ENCODE measurements at regions not wholly inside any gene's neighbourhood (a gene's known extent, or its start where the extent isn't known, plus 50 kb on each side); places are given as distances from the start of the nearest gene placed in this dataset.
"Not testable (repeated sequence)": the region's sequence is repeated elsewhere in the genome, so short reads cannot be mapped to it uniquely, and the experiment has no call there.

DNA sequence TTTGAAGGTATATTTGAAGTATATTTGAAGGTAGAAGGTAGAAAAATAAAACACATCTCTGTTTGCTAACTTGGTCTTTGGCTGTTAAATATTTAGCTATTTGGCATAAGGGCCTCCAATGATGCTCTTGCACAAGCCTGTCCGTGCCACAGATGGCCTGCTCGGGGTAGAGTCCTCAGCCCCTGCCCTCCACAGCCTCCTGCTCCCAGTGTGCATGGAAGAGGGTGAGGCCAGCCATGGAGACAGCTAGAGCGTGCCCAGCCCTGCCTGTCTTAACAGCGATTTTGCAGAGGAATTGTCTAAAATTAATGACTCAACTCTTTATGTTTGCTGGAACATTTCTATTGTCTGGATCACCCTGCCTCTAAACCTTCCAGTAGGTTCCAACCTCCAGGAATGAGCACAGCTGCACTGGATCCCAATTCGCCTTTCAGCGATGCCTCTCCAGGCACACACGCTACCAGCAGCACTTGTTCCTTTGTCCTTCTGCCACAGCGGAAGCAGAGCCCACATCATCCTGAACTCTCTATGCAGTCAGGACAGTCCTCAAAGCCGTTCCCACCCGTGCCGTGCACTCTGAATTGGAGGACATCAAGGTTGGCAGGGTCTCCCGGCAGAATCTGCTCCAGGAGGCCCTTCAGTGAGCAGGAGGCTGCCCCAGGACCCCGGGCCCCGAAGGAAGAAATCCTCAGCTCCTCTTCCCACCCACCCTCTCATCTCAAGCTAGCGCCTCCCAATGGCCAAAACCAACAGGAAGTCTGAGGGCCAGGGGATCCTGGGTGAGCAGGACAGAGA lies 254.0 kb upstream of the IRX1 start:
- no peak for DNase-seq (ENCODE audit: low read depth in 2 of 2)

DNA sequence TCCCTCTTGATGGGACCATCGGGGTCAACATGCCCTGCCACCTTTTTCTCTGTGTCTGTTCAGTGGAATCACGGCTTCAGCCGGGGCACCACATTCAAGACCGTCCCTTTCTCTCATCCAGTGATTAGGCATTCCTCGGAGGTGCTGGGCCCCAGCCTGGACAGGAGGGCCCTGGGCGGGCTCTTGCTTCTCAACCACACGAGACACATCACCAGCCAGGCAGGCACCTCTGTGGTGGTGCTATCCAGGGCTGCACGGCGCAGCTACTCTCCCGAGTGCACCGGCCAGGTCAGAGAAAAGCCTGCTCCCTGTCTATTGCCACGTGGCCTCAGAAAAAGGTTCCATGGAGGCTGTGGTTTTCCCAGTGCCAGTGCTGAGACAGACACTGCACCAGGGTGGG lies 255.2 kb upstream of the IRX1 start:
- no peak for DNase-seq (ENCODE audit: low read depth in 2 of 2)

DNA sequence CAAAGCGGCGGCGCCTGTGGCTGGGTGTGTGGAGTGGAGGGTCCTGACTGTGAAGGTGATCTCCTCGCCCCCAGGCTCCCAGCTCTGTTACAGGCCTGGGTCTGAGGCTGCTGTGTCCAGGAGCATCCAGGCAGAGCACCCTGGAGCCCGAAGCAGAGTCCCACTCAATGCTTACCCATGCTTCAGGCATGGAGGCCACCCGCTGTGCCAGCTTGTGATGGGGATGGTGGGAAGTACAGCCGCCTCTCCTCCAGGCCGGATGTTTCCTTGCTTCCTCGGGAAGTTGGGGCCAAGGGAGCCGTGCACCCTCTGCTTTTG lies 255.9 kb upstream of the IRX1 start:
- no peak for DNase-seq (ENCODE audit: low read depth in 2 of 2)

DNA sequence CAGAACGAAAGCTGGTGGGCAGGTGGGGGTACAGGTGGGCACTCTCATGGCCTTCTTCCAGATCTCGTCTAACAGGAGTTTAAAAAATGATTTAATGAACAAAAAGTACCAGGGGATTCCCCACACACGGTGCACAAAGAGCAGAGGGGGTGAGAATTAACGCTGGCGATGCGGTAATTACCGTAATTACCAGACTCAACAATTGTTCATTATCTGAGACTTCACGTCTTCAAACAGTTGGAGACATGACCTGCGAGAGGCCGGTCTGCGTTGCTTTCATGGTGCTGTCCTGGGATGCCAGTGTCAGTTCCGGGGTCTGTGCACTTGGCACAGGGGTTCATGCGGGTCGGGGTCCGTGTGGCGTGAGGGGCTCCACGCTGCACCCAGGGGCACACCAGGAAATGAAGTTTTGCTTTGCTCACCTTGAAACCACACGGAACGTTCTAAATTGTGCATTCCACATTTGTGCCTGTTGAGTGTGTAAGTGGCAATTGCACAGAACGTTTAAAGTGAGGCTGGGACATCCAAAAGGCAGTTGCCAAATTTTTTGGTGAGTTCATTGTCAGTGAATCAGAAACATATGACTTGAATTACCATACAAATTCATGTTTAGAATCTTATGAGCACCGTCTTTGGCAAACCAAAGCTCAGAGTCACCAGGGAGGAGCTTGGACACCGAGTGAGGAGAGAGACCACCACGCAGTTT lies 256.4 kb upstream of the IRX1 start:
- no peak for DNase-seq (ENCODE audit: low read depth in 2 of 2)

DNA sequence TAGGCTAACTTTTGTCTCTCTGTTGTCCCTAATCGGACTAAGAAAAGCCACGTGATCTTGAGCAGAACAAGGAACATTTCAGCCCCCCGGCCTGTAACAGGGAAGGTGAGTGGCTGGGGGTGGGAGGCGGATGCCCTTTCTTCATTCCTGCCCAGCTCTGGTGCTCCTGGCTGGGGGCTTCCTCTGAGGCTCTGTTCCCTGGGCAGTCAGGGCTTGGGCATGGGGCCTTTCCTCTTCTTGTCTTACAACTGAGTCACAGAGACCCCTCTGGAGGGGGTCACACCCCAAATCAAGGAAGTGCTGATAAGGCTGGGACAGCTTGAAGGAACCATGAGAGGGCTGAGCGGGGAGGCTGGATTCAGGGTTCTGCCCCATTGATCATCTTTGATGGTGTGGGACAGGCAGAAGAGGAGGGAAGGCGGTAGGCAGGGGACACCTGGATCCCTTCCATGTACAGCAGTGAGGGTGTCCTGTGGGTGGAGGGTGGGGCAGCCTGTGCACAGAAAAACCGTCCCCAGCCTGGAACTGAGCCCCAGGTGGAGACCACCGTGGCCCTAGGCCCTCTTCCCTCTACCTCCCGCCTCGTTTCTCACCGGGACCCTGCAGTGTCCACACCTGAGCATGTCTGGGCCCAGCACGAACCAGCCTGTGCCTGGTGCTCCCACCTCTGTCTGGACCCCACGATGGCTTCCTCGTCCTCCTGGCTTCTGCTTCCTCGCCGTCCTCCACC lies 257.7 kb upstream of the IRX1 start:
- no peak for DNase-seq (ENCODE audit: low read depth in 2 of 2)

DNA sequence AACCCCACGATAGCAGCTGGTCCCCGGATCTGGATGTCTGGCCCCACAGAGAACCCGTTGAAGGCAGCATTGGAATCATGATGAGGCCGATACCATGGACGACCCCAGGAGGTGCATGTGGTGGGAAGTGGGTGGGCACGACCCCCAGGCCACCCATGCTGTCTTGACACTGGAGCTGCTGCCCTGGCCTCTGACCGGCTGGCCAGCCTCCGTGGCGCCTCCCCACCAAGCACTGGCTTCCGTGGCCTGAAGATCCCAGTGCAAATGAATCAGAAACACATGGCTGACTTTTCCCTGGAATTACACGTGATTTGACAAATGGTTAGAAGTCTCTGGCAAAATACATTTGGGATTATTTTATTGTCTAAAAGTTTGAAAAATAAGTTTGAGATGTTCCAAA lies 259.0 kb upstream of the IRX1 start:
- no peak for DNase-seq (ENCODE audit: low read depth in 2 of 2)

DNA sequence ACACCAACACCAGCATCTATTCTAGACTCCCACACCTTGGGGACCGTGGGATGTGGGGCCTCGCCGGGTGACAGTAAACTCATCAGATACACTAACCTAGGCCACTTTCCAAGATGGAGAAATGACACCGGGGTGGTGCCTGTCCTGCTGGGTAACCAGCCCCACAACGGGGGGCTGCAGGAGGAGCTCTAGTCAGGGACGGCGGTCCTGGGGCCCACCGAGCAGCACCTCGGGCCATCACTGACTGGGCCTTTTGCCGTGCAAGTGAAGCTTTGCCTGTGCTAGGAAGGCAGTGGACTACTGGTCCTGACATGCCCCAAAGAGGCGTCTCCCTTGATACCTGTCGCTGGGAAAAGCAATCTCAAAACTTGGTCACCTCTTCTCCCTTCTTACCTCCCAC lies 260.3 kb upstream of the IRX1 start:
- DNase-seq (ENCODE audit: low read depth in 2 of 2) = no peak

DNA sequence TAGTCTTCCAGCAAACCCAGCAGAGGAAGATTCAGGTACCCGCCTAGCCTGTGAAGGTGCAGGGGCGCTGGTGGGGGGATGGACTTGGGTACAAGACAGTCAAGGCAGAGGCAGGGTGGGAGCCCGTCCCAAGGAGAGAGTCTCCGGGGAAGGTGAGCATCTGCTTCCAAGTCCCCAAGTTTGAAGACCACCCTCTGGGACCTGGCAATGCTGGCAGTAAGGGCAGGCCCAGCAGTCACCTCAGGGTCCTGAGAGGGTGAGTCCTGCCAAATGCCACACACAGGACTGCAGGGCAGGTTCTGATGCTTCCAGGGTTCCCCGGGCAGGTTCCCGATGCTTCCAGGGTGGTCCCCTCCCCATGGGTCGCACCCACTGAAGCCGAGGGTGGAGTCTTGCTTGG lies 261.8 kb upstream of the IRX1 start:
- no peak for DNase-seq (ENCODE audit: low read depth in 2 of 2)

DNA sequence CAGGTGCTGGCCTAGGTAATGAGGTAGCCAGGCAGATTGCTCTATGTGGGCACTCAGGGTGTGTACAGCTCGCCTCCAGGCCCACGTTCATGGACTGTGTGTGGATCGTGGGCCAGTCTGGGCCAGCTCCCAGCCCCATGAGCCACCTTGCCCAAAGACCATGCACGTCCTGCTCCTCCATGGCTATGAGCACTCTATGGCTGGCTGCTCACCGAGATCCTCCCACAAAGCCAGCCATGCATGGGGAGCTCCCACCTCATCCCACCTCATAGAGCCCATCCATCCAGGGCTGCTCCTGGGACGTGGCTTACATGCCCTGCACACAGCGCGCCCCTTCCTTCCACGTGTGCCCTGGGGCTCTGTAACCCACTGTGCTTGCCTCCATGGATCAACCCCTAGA lies 262.5 kb upstream of the IRX1 start:
- DNase-seq (ENCODE audit: low read depth in 2 of 2) = no peak

DNA sequence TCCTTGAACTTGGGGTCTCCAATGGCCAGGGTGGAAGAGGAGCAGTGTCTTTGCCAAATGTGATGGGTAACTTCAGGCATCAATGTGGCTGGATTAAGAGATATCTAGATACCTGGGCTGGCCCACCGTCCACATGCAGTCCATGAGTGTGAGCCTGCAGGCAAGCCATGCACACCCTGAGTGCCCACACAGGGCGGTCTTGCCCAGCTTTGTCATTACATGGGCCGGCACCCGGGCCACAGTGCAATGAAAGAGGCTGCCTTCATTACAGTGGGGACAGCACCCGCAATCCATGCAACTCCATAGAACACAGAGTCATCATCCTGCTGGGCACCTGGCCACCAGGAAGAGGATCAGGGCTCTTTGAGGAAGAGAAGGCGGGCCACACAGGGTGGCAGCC lies 263.8 kb upstream of the IRX1 start:
- DNase-seq (ENCODE audit: low read depth in 2 of 2) = no peak

DNA sequence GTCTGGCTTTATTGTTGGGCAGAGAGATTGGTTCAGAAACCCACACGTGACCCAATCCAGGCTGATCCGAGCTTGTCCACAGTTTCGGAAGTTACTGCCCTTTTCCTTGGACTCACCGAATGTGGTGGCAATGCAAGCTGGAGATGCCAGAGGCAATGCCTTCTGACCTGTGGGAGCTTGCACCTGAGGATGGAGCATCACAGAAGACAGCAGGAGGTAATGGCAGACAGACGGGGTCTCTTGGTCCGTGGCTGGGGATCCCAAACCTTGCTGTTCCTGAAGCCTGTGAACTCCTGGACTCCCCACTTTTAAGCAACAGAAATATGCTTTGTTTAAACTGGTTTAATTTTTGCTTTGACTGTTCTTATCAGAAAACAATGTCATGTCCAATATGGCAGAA lies 265.2 kb upstream of the IRX1 start:
- no peak for DNase-seq (ENCODE audit: low read depth in 2 of 2)

DNA sequence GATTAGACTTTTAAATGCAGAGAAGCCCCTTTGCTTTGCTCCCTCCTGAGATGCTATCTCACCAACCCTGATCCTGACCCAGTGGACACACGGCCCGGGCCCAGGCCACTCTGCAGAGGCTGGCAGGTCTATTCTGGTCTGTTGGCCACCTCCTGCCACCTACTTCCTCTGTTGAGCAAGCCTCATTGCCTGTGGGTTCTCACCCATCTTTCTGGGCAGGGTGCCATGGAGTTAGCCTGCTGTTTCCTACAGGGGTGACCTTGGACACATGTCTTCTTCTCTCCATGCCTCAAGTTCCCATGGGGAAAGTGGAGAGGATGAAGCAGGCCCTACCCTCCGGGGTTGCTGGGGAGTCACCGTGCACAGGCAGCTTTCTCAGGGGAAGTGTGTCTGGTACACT lies 266.2 kb upstream of the IRX1 start:
- DNase-seq (ENCODE audit: low read depth in 2 of 2) = no peak

DNA sequence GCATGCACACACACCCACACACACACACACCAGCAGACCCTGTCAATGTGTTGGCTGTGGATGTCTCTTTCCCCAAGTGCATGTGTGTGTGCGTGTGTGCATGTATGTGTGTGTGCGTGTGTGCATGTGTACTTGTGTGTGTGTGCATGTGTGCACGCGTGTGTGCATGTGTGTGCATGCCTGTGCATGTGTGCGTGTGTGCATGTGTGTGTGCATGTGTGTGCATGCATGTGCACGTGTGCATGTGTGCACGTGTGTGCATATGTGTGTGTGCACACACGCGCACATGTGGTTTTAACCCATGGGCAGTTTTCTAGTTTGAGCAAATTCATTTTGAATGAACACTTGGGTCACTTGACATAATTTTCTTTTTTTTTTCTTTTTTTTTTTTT lies 268.8 kb upstream of the IRX1 start:
- no peak for DNase-seq (ENCODE audit: low read depth in 2 of 2)

DNA sequence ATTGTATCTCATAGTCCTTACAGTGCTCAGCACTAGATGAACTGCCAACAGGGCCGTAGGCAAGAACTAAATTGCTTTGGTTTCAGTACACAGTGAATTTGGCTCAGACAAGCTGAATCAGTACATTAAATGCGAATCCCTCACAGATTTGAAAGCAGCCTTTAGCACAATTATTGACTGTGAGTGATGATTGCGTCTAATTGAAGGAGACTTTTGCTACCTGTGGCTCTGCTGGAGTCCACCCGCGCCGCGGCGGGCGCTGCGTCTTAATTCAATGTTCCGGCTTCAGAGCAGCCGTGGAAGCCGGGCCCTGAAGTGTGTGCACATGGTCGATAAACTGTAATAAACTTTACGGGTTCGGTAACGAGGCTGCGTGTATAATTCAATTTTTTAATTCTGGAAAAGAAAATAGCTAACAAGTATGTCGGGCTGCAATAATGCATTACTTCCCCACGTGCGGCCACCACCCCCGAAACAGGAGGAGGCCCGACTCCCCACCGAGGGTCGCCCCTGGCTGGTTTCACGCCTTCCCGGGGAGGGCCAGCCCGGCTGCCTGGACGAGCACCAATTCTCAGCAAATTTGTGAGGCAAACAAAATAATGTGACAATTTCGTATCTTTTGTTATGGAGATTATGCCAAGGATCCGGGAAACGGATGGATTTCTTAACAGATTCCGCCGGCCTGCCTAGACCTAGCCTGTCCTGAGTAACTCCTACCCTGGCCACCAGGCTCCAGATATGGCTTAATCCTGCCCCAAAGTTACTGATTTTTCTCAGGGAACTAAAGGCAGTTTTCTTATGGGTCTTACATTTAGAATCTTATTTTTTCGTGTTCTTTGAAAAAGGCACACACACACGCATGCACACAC lies 269.4 kb upstream of the IRX1 start:
- no peak for DNase-seq (ENCODE audit: low read depth in 2 of 2)

DNA sequence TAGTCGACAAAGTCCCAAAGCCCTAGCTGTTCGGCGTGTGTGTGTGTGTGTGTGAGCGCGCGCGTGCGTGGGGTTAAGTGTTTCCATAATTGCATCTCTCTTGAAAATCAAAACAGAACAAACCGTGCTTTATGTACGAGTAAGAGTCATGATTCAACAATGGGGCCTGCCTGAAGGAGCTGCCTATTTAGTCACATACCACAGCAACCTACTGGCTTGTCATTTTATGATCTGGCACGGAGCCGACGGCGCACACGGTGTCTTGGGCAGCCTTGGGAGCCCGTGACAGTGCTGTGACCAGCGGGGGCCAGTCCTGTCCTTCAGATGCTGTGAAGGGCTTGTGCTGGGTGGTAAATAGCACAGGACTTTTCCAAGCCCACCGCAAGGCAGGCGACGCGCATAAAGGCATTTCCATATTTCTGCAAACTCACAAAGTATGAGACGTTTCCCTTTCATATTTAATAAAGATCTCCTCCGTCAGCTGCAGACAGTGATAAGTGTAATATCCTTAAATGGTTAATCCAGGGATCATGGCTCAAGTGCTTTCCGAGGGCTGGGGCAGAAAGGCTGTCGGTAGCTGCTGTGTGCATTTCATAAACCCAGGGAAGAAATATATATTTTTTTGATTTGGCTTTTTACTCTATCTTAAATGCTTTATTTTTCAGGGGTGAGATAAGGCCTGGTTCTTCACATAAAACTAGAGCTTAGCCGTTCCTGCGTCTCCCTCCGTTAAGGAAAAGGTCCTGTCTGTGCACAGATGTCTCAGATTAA lies 270.2 kb upstream of the IRX1 start:
- DNase-seq (ENCODE audit: low read depth in 2 of 2) = no peak

DNA sequence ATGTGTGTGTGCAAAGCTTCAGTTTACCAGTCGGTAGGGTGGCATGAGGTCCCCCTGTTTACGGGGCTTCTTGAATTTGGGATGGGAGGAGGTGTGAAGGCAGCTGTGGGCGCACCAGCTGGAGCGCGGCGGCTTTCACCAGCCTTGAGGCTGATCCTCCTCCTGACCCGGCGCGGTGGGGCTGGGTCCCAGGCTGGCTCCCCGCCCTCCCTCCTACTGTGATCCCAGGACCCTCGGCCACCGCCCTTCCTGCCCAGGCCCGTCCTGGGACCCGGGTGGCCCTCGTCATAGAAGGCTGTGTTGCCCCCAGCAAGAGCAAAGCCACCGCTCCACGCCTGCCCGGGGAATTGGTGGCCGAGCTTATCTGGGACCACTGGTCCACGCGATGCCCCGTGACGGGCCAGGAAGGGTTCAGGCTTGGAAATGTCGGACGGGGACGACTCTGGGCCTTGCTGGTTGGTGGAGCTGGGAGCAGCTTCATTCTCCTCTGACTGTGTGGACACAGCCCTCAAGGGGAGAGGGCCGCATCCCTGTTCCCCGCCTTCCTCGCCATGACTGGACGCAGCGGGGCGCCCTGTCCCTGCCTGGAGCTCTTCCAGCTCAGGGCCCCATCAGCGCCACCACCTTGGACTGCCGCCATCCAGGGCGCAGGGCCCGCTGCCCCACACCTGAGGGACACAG lies 271.1 kb upstream of the IRX1 start:
- no peak for DNase-seq (ENCODE audit: low read depth in 2 of 2)

DNA sequence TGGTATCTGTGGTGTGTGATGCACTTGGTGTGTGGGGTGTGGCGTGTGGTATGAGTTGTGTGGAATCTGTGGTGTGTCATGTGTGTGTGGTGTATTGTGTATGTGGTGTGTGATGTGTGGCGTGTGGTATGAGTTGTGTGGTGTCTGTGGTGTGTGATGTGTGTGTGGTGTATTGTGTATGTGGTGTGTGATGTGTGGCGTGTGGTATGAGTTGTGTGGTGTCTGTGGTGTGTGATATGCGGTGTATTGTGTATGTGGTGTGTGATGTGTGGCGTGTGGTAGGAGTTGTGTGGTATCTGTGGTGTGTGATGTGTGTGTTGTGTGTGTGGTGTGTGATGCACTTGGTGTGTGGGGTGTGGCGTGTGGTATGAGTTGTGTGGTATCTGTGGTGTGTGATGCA lies 271.7 kb upstream of the IRX1 start:
- not testable (repeated sequence) for DNase-seq (ENCODE audit: low read depth in 2 of 2)

DNA sequence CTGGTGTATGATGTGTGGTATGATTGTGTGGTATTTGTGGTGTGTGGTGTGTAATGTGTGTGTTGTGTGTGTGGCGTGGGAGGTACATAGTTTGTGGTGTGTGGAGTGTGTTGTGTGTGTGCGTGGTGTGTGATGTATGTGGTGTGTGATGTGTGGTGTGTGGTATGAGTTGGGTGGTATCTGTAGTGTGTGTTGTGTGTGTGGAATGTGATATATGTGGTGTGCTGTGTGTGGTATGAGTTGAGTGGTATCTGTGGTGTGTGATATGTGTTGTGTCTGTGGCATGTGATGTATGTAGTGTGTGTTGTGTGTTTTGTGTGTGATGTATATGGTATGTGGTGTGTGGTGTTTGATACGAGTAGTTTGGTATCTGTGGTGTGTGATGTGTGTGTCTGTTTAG lies 272.5 kb upstream of the IRX1 start:
- DNase-seq (ENCODE audit: low read depth in 2 of 2) = no peak

DNA sequence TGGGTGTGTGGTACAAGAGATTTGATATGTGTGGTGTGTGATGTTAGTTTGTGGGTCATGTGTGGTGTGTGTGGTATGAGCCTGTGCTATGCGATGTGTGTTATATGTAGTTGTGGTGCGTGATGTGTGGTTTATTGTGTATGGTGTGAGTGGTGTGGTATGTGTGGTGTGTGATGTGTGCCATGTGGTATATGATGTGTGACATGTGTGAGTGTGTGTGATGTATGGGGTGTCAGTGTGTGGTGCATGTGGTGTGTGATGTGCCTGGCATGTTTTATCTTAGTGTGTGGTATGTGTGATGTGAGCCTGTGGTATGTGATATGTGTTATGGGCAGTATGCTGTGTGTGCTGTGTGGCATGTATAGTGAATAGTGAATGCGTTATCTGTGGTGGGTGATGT lies 273.0 kb upstream of the IRX1 start:
- no peak for DNase-seq (ENCODE audit: low read depth in 2 of 2)

DNA sequence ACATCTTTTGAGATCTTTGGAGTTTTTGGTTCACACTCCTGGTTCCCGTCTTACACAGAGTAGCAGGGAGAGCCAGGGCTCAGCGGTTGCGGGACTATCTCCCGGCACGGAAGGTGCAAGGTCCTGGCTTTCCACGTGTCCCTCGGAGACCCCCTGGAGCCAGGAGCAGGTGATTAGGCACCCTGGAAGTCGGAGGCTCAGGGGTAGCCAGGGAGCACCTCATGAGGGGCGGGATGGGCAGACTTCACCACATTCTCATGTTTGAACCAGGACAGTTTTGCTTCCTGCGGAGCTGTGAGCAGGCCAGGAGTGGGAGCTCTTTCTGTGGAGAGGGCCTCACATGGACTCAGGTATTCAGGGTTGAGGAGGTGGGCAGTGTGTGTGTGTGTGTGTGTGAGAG lies 273.7 kb upstream of the IRX1 start:
- no peak for DNase-seq (ENCODE audit: low read depth in 2 of 2)

Measured in stimulated activated CD8-positive, alpha-beta memory T cell treated with anti-CD3 and anti-CD28 coated beads, Interleukin-15, amount 100 ng/mL, for 48 hours (primary cell).